HG03469 (cell line): ENCODE measurements at regions not wholly inside any gene's neighbourhood (a gene's known extent, or its start where the extent isn't known, plus 50 kb on each side); places are given as distances from the start of the nearest gene placed in this dataset.
A peak's percentile ranks its signal among the peaks of the same experiment; 100 is the strongest.
"Not testable (repeated sequence)": the region's sequence is repeated elsewhere in the genome, so short reads cannot be mapped to it uniquely, and the experiment has no call there.

Source experiments
- ATAC-seq: cut with Tn5 transposase; IDR thresholded peaks from one replicate; pipeline ENCODE4 v1.9.1; 2021; ENCODE audit warnings: mild to moderate bottlenecking, moderate library complexity, moderate number of reproducible peaks; ENCODE audit not compliant: unreplicated experiment

- no peak for ATAC-seq
Measured at GRCh38 chr6:126202707-126203106, 137.2 kb upstream of the CENPW start.

GRCh38 chr6:126204126-126204525 is 135.8 kb upstream of the CENPW start:
- ATAC-seq = no peak

GRCh38 chr6:126204598-126204997 is 135.3 kb upstream of the CENPW start:
- ATAC-seq = no peak

GRCh38 chr6:126206504-126207246 is 133.2 kb upstream of the CENPW start:
- ATAC-seq = no peak

- ATAC-seq = no peak
Measured at GRCh38 chr6:126210398-126211075, 129.4 kb upstream of the CENPW start.

- ATAC-seq = no peak
Measured at GRCh38 chr6:126217497-126217896, 122.4 kb upstream of the CENPW start.

GRCh38 chr6:126220901-126221300 is 119.0 kb upstream of the CENPW start:
- not testable (repeated sequence) for ATAC-seq

- no peak for ATAC-seq
Measured at GRCh38 chr6:126227833-126228702, 111.8 kb upstream of the CENPW start.

GRCh38 chr6:126232671-126233070 is 107.2 kb upstream of the CENPW start:
- no peak for ATAC-seq

GRCh38 chr6:126233192-126233591 is 106.7 kb upstream of the CENPW start:
- ATAC-seq = no peak

- no peak for ATAC-seq
Measured at GRCh38 chr6:126235363-126235762, 104.6 kb upstream of the CENPW start.

- no peak for ATAC-seq
Measured at GRCh38 chr6:126245077-126245476, 94.8 kb upstream of the CENPW start.

- ATAC-seq = no peak
Measured at GRCh38 chr6:126252154-126252553, 87.8 kb upstream of the CENPW start.

GRCh38 chr6:126253431-126253830 is 86.5 kb upstream of the CENPW start:
- no peak for ATAC-seq

GRCh38 chr6:126258150-126258549 is 81.8 kb upstream of the CENPW start:
- ATAC-seq = no peak

GRCh38 chr6:126261792-126262421 is 78.0 kb upstream of the CENPW start:
- no peak for ATAC-seq

GRCh38 chr6:126264265-126264664 is 75.7 kb upstream of the CENPW start:
- ATAC-seq = no peak

- ATAC-seq = no peak
Measured at GRCh38 chr6:126266664-126267063, 73.3 kb upstream of the CENPW start.

GRCh38 chr6:126267626-126268025 is 72.3 kb upstream of the CENPW start:
- ATAC-seq = no peak

- peak; percentile 85 for ATAC-seq
Measured at GRCh38 chr6:126268092-126268491, 71.8 kb upstream of the CENPW start.

GRCh38 chr6:126280287-126280686 is 59.6 kb upstream of the CENPW start:
- no peak for ATAC-seq
